GM19395 (cell line): ENCODE measurements at regions not wholly inside any gene's neighbourhood (a gene's known extent, or its start where the extent isn't known, plus 50 kb on each side); places are given as distances from the start of the nearest gene placed in this dataset.

Experiments
- ATAC-seq: cut with Tn5 transposase; IDR thresholded peaks from one replicate; pipeline ENCODE4 v1.9.1; 2021; ENCODE audit warnings: mild to moderate bottlenecking, moderate library complexity; ENCODE audit not compliant: unreplicated experiment

DNA sequence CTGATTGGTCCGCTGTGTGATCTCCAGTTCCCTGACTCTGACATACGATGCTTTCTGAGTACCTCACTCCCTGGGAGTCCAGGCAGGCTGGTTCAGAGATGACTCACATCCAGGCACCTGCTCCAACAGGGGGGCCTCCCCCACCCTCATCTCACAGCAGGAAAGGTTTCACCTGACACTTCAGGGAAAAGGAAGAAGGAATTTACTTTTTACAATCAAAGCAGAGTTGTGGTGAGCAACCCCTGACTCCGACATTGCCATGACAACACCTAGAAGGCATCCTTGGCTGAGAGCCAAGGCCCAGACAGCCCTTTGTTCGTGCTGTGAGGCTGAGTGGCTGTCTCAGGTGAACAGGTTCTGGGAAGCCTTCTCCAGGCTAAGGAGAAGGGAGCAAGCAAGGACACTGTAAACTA, 164.6 kb upstream of the GJB5 start:
- ATAC-seq, result no peak

DNA sequence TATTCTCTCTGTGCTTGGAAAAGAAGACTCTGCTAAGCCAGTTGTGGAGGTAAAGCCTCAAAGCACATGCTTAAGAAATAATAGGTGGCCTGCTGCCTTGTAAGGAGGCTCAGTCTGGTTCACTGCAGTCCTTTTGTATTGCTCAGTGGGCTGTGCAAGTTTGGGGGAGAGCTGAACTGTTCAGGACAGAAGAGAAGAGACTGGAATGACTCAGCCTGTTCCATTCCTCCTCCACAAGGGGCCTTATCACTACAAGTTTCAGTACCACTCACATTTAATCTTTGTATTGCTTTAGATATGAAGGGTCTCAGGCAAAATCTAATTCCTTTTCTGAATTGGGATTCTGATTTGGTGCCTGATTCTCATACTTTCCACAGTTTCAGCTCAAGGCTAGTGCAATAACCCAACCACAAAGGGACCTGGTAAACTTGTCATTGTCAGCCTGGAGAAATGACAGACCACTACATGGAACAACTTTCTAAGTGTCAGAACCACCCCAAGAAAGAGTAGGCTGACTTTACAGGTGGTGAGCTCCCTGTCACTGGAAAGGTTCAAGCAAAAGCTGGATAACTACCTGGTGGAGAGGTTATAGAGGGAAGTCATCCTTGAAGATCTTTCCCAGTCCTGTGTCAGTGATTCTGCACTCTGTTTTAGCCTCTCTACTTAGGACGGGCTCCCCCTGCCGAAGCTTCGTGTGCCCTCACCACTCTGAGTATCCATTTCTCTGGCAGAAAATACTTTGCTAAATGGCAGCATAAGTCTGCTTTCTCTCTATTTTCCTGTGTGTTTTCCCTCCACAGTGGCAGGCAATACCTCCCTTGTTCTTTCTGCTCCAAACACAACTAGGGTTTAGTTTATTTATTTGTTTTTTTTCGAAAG, 162.9 kb upstream of the GJB5 start:
- no peak for ATAC-seq

DNA sequence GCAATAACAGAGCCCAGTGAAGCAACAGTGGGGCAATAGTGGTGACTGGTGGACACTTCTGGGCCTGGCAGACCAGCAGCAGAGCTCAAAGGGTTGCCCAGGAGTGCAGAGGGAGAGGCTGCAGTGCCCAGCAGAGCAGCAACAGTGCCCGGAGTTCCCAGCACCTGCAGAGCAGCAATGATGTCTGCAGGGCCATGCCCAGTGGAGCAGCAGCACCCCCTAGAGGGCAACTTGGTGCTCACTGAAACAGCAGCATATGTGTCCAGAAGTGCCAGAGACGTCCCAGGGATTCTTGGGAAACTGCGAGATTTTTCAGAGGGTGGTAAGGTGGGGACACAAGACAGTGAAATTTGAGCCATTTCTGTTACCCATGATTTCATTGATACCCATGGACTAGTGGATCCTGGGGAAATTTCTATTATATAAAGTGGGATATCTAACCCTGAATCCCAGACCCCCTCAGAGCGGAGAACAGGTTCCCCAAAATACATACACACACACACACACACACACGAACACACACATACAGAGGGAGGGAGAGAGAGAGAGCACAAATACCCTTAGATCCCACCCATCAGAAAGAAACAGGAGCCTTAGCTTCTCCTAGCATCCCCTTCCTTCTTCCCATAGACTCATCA, 156.9 kb upstream of the GJB5 start:
- peak; percentile 62 for ATAC-seq

DNA sequence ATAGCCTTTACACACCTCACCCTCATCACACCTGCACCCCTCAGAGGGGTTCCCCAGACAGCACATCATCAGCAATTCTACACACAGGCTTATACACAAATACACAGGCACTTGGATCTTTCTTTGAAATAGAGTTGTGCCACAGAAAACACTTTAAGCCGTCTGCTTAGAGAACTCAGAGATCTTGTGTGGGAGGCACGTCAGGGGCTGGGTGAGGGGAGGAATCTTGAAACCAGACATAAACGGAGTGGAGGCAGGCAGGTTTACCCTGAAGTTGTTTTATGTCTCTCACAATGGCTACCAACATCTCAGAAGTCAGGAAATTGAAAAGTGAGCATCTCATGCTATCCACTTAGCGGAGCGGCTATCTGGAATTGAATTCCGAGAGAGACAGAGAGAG, 151.9 kb upstream of the GJB5 start:
- ATAC-seq, result no peak

DNA sequence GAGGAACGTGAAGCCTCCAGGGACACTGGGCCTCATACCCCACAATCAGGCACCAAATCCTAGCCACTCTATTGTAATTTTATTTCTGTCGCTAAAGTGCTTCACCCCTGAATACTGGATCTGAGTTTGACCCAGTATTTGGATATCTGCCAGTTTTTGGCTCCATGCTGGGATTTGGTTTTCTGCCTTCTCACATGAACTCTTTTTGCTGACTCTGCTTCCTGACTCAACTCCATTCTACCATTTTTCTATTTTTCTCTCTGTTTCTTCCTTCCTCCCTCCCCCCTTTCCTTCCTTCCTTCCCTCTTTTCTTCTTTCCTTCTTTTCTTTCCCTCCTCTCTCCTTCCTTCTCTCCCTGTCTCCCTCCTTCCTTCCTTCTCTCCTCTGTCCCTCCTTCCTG, 151.3 kb upstream of the GJB5 start:
- no peak for ATAC-seq

DNA sequence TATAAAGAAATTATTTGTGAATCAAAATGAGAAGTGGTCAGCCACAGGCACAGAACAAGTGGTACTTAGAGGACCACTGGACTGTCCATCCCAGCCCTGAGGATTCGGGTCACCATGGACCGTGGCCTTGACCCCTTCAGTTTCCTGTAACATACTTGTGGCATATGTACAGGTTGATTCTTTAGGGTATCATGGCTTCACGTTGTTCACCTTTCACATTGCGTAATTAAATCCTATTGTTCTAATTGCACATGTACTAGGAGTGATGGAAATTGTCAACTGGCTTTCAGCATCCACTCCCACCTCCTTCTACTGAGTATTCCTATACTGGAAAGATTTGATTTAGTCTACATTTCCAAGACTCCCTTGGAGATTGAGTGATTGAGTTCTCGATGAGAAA, 148.3 kb upstream of the GJB5 start:
- ATAC-seq, result no peak

DNA sequence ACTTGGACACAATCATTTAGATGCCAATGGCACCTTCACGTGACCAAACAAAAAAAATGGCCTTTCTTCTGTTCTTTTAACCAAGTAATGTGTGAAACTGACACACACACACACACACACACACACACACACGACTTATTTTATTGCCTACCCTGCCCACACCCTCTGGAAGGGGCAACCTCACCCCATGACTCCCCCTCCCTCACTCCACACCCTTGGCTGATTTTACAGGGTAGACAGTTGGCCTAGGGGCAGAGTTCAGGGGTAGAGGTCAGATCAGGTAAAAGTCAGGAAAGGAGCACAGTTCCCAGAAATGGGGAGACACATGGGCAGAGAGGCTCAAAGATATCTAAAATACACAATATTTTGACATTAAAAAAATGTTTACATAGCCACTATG, 144.8 kb upstream of the GJB5 start:
- no peak for ATAC-seq

DNA sequence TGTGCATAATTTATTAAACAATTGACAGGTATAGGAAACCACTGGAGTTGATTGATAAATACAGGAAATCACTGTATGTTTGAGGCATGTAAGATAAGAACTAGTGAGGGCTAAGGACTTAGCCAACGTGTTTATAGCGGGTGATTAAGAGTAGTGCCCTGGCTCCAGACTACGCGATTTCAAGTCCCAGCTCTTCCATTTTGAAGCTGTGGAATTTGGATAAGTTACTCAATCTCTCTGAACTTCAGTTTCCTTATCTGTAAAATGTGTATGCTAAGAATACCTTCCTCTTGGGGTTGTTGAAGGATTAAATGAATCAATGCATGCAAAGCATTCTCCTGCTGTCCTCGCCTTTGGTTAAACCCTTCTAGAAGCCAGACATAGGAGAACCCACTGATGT, 143.3 kb upstream of the GJB5 start:
- no peak for ATAC-seq

DNA sequence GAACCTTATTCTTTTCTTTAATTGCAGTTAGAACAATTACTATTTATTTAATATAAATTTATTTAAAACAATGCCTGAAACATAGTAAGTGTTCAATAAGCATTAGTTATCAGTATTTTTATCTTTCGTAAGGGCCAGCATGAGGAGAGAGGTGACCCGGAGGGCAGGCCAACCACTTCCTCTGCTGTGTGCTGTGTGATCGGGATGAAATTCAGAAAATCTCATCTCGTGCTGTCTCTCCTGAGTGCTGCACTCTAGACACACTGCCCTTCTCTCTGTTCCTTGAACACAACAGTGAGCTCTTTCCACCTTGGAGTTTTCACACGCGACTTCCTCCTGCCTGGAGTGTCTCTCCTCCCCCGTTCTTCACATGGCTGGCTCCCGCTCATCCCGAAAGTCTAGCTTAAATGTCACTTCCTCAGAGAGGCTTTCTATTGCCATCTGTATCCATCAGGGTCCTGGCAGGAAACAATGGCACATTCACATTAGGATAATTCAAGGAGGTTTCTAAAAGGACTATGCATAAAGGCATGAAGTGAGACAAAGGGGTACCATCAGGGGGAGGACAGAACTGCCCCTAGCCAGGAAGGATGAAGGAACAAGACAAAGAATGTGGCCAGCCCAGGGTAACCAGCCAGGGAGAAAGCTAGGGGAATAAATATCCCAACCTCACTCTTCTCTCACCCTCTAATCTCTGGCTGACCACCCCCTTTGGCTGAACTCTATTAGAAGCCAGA, 142.6 kb upstream of the GJB5 start:
- ATAC-seq, result no peak

DNA sequence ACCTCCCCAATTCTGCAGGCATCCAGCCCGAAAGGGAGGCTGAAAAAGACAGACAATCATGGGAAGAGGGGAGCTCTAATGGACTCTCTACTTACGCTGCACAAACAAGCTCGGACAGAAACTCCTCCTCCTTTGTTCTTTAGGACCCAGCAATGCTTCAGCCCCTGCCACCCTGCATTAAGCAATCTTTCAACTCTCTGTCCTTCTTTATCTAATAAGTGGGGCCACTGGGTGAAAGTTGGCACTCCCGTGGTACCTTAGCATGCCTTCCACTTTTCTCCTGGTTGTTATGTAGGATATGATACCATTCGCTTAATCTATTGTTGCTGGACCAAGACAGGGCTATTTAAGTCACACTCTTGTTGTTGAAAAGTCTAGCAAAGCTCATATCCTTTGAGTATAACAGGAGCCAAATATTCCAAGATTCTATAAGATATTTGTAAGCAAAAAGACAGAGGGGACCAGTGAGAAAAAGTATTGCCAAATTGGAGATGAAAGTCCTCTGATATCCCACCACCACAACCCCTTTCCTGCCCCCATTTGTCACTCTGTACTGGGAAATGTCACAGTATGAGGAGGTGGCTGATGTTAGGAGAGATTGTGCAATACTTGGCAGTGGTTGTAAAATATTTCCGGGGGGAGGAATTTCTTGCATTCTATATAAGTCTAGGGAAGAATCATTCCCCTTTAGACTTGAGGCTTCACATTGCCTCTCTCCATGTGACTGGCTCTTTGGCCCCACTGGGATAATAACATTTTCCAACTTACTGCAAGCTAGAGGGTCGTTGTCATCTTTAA, 137.3 kb upstream of the GJB5 start:
- no peak for ATAC-seq

DNA sequence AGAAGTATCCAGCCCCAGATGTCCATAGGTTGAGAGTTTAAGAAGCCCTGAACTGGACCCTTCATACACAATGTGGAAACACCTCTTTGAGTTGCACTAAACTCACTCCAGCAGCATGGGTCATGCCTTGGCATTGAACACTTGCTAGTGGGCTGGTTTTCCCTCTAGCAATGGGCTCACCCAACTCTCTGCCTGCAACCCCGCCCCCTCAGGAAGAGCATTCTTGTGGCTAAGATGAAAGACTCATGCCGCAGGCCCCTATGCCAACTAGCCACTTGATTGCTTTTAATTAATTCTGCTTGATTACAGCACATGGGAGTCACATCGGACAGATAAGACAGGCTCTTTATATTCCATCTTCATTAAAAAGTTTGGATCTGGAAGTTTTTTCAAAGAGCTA, 136.5 kb upstream of the GJB5 start:
- no peak for ATAC-seq

DNA sequence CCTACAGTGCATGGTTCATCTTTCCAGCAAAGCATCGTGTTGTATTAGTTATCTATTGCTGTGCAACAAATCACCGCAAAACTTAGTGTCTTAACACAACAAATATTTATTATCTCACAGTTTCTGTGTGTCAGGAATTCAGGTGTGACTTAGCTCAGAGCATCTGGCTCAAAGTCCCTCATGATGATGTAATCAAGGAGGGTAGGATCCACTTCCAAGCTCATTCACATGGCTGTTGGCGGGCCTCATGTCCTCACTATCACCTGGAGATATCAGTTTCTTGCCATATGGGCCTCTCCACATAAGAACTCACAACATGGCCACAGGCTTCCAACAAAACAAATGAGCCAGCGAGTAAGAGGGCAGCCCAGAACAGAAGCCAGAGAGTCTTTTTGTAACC, 135.6 kb upstream of the GJB5 start:
- ATAC-seq, result no peak

DNA sequence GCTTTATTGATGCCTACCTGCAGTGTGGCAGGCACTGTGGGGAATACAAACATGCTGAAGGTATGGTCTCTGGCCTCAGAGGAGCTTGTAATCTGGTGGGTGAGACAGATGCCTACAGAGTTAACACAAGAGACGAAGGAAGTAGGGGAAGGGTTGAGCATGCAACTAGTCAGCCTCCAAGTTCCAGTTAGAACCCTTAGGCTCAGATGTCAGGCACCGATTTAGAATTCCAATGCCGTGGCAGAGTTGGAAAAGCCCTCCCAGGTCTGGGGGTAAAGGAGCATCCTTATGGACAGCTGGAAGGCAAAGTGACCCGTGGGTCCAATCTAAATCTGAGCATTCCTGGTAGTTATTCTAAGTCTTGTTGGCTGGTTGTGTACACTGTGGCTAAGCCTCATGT, 132.9 kb upstream of the GJB5 start:
- no peak for ATAC-seq

DNA sequence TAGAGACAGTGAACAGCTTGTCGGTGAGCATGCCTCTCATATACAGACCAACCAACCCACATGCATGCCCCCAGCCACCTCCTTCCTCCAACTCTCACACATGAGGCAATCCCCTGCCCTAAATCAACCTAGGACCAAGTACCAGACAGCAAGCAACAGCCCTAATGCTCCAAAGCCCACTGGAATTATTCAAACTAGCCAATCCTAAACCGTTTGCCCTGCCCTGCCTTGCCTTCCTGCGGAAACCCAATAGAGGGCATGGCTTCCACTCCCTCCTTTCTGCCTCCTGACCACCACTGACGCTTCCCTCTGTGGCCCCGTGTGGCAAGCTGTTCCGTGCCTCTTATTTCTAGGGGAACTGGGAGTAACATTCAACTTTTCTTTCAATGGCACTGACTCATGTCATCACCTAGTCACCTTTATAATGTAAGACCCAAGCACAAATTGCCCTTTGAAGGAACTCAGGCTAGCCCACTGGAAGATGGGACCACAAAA, 129.3 kb upstream of the GJB5 start:
- no peak for ATAC-seq

DNA sequence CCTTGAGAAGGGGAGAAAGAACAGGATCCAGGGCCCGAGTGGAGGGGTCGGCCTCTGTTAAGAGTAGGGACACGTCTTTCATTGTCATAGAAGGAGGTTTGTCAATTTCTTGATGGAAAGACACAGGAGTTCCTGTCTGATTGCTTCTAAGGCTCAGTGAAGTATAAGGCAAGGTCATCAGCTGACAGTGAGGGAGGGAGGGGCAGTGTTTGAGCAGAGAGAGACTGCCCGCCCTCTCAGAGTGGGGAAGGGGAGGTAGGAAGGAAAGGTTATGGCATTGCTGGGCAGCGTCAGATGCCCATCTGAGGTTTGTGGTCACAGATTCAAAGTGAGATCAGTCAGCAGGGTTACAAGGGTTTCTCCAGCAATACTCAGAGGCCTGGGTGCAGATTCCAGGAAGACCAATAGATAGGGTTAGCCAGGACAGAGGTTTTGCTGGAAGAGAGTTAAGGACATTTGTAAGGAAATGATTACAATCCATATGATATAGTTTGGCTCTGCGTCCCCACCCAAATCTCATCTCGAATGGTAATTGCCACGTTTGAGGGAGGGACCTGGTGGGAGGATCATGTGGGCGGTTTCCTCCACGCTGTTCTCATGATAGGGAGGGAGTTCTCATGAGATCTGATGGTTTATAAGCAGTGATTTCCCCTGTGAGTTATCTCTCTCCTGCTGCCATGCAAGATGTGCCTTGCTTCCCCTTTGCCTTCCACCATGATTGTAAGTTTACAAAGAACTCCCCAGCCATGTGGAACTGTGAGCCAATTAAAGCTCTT, 127.2 kb upstream of the GJB5 start:
- ATAC-seq, result no peak

DNA sequence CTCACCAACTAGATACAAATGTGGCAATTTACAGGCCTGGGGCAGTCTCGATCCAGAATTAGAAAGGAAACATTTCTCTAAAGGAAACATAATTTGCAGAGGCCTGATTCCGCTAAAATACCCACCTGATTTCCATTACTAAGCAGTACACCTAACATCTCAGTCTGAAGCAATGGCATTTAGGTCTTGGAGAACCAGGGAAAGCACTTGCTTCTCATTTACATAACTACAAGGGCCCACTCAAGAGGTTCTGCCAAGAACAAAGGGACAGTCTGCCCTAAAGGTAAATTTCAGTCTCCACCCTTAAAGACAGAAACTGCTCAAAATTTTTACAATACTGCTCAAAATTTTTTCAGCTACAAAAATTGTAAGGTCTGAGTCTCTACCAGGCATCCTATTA, 123.7 kb upstream of the GJB5 start:
- ATAC-seq, result no peak

DNA sequence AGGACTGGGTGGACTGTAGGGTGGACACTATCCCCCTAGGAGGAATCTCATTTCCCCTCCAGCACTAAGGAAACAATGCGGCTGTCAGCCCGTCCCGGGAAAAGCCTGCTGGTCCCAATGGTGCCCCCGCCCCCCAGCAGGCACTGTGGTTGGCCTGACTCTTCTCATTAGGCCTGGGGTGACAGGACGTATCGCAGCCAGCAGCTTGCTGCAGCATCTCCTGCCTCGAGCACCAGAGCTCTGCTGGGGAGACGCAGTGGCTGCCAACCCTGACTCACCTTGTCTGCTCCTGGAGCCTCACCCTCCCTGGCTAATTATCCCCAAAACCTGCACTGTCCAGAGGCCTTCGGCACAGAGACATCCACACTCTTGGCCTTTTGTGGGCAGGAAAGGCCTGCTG, 115.1 kb upstream of the GJB5 start:
- ATAC-seq, result no peak

DNA sequence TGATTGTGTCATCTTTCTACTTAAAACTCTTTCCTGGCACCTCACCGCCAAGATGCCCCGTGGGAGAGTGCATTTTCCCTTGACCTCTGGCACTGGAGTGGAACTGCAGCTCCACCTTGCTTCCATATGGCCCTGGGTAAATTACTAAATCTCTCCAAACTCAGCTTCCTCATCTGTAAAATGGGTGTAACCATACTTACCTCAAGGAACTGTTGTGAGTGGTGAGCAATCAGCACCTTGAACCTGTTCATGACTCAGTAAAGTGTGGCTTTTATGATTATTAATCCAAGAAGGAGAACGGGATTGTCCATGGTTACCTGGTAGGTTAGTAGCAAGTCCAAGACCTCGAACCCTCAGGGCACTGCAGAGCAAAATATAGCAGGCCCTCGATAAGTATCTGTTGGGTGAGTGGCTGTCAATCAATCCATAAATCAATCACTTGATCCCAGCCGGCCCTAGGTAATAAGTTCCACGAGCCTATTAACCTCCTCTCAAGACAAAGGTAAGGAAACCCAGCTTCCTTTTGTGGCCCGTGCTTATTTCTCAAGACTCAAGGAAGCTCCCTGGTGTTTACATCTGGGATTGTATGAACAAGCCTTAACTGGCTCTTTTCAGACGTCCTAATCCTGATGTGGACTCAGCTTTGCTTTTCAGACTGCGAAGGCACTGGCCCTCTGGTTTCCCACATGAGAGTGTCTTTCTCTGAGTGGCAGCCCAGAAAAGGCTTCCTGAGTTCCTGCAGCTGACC, 114.0 kb upstream of the GJB5 start:
- ATAC-seq, result no peak

DNA sequence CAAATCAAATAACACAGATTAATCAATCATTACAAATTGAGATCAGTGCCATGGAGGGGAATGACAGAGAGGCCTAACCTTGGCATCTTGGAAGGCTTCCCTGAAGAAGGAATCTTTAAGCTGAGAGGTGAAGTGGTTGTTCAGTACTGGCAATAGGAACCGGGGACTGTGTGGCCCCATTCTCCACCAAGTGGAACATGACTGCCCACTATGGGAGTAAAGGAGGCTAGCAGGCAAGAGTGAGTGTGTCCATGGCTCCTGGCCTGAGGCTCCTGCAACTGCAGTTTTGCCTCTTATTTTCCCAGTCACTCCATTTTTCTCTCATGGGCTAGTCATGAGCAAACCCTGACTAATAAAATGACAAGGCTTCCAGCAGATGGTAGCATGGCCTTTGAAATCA, 112.2 kb upstream of the GJB5 start:
- ATAC-seq, result no peak
